Neural crest cell (in vitro differentiated cells): ENCODE measurements at regions not wholly inside any gene's neighbourhood (a gene's known extent, or its start where the extent isn't known, plus 50 kb on each side); places are given as distances from the start of the nearest gene placed in this dataset.
"Not testable (repeated sequence)": the region's sequence is repeated elsewhere in the genome, so short reads cannot be mapped to it uniquely, and the experiment has no call there.

ENCODE experiments used
- DNase-seq: peaks from one replicate; pipeline ENCODE4 v3.0.0; 2021; ENCODE audit warnings: low read depth, mixed read lengths, low spot score
- H3K27ac Mint-ChIP-seq: one replicate; pipeline ENCODE4 v1.8.0; 2021; ENCODE audit warnings: mild to moderate bottlenecking, mixed read lengths; ENCODE audit not compliant: unreplicated experiment
- H3K27me3 Mint-ChIP-seq: 2 replicates; pipeline ENCODE4 v1.8.0; 2021; ENCODE audit warnings: low read depth, mild to moderate bottlenecking, mixed read lengths
- H3K36me3 Mint-ChIP-seq: 2 replicates; pipeline ENCODE4 v1.8.0; 2021; ENCODE audit warnings: low read depth, mild to moderate bottlenecking, mixed read lengths
- H3K4me1 Mint-ChIP-seq: 2 replicates; pipeline ENCODE4 v1.8.0; 2021; ENCODE audit warnings: mixed read lengths
- H3K4me3 Mint-ChIP-seq: one replicate; pipeline ENCODE4 v1.8.0; 2021; ENCODE audit warnings: mild to moderate bottlenecking, mixed read lengths
- H3K9me3 Mint-ChIP-seq: 2 replicates; pipeline ENCODE4 v1.8.0; 2021; ENCODE audit warnings: mixed read lengths
- CTCF ChIP-seq: fragments of 200-600 bp; sonication (generic); conservative IDR thresholded peaks from 2 replicates; pipeline ENCODE4 v1.5.0; 2021; ENCODE audit warnings: antibody characterized with exemption, mild to moderate bottlenecking

GRCh38 chr4:132767901-132768300 lies 381.2 kb upstream of the PCDH10 start:
- Mint-ChIP-seq H3K27ac (no peak overlapping the region), H3K4me3 (no peak overlapping the region), H3K4me1 (no peaks in the 10 kb centered on the region), H3K27me3 (no peaks in the 10 kb centered on the region), H3K9me3 (no peaks in the 10 kb centered on the region), H3K36me3 (no peaks in the 10 kb centered on the region)
- no peak for TF ChIP-seq CTCF
- no peak for DNase-seq

- no peak for TF ChIP-seq CTCF
- no peaks in the 10 kb centered on the region for H3K4me1 Mint-ChIP-seq
- DNase-seq = no peak
- H3K27me3 Mint-ChIP-seq = no peaks in the 10 kb centered on the region
- H3K27ac Mint-ChIP-seq = no peak overlapping the region
- no peaks in the 10 kb centered on the region for H3K9me3 Mint-ChIP-seq
- H3K4me3 Mint-ChIP-seq = no peak overlapping the region
- H3K36me3 Mint-ChIP-seq = no peaks in the 10 kb centered on the region
Observed at GRCh38 chr4:132770776-132771175, 378.3 kb upstream of the PCDH10 start.

GRCh38 chr4:132792310-132792709 lies 356.8 kb upstream of the PCDH10 start:
- no peak overlapping the region for H3K27ac Mint-ChIP-seq
- peaks cover 3% of the 10 kb centered on the region for H3K9me3 Mint-ChIP-seq
- no peaks in the 10 kb centered on the region for H3K27me3 Mint-ChIP-seq
- TF ChIP-seq CTCF = no peak
- H3K36me3 Mint-ChIP-seq = peaks cover 3% of the 10 kb centered on the region
- no peak overlapping the region for H3K4me3 Mint-ChIP-seq
- no peak for DNase-seq
- H3K4me1 Mint-ChIP-seq = no peaks in the 10 kb centered on the region

GRCh38 chr4:132797856-132798255 lies 351.2 kb upstream of the PCDH10 start:
- Mint-ChIP-seq H3K4me1 (no peaks in the 10 kb centered on the region), H3K4me3 (no peak overlapping the region), H3K36me3 (no peaks in the 10 kb centered on the region), H3K27ac (no peak overlapping the region), H3K9me3 (no peaks in the 10 kb centered on the region), H3K27me3 (no peaks in the 10 kb centered on the region)
- DNase-seq = no peak
- no peak for TF ChIP-seq CTCF

- H3K27me3 Mint-ChIP-seq = no peaks in the 10 kb centered on the region
- H3K36me3 Mint-ChIP-seq = peaks cover 5% of the 10 kb centered on the region
- H3K4me3 Mint-ChIP-seq = peak overlapping the region; percentile 38
- TF ChIP-seq CTCF = no peak
- H3K27ac Mint-ChIP-seq = no peak overlapping the region
- peaks cover 7% of the 10 kb centered on the region for H3K9me3 Mint-ChIP-seq
- peak; percentile 16 for DNase-seq
- peaks cover 15% of the 10 kb centered on the region for H3K4me1 Mint-ChIP-seq
Observed at GRCh38 chr4:132809298-132810032, 339.6 kb upstream of the PCDH10 start.

GRCh38 chr4:132813061-132813460 lies 336.0 kb upstream of the PCDH10 start:
- peaks cover 21% of the 10 kb centered on the region for H3K4me1 Mint-ChIP-seq
- H3K36me3 Mint-ChIP-seq, DNase-seq, H3K4me3 Mint-ChIP-seq, H3K9me3 Mint-ChIP-seq, H3K27ac Mint-ChIP-seq, H3K27me3 Mint-ChIP-seq: not testable (repeated sequence)
